Stimulated activated CD8-positive, alpha-beta memory T cell treated with anti-CD3 and anti-CD28 coated beads, Interleukin-2, amount 100 ng/mL, for 48 hours (primary cell): ENCODE measurements at regions not wholly inside any gene's neighbourhood (a gene's known extent, or its start where the extent isn't known, plus 50 kb on each side); places are given as distances from the start of the nearest gene placed in this dataset.
"Not testable (repeated sequence)": the region's sequence is repeated elsewhere in the genome, so short reads cannot be mapped to it uniquely, and the experiment has no call there.

Source experiments
- DNase-seq, 2 donors: peaks; one replicate each; pipeline ENCODE4 v3.0.0-alpha.2; 2020; ENCODE audit warnings: low read depth in 2 of 2

GRCh38 chr16:16448423-16448822 is 69.5 kb downstream of the NPIPA7 start:
- not testable (repeated sequence) for DNase-seq

GRCh38 chr16:16449712-16450237 is 70.8 kb downstream of the NPIPA7 start:
- not testable (repeated sequence) for DNase-seq

- DNase-seq: not testable (repeated sequence)
Observed at GRCh38 chr16:16451721-16452410, 72.9 kb downstream of the NPIPA7 start.

GRCh38 chr16:16458579-16458978 is 79.6 kb downstream of the NPIPA7 start:
- DNase-seq: not testable (repeated sequence)

- not testable (repeated sequence) for DNase-seq
Observed at GRCh38 chr16:16463792-16464191, 84.9 kb downstream of the NPIPA7 start.

- DNase-seq: not testable (repeated sequence)
Observed at GRCh38 chr16:16488919-16489318, 110.0 kb downstream of the NPIPA7 start.

GRCh38 chr16:16489466-16489865 is 110.5 kb downstream of the NPIPA7 start:
- DNase-seq: not testable (repeated sequence)

GRCh38 chr16:16494114-16494513 is 115.2 kb downstream of the NPIPA7 start:
- DNase-seq: not testable (repeated sequence)

- not testable (repeated sequence) for DNase-seq
Observed at GRCh38 chr16:16494998-16495397, 116.1 kb downstream of the NPIPA7 start.

- not testable (repeated sequence) for DNase-seq
Observed at GRCh38 chr16:16499875-16500274, 120.9 kb downstream of the NPIPA7 start.

GRCh38 chr16:16507041-16507440 is 128.1 kb downstream of the NPIPA7 start:
- not testable (repeated sequence) for DNase-seq

GRCh38 chr16:16508344-16508743 is 129.4 kb downstream of the NPIPA7 start:
- not testable (repeated sequence) for DNase-seq

GRCh38 chr16:16519395-16519794 is 140.5 kb downstream of the NPIPA7 start:
- DNase-seq: not testable (repeated sequence)

- not testable (repeated sequence) for DNase-seq
Observed at GRCh38 chr16:16521239-16522002, 142.5 kb downstream of the NPIPA7 start.

- not testable (repeated sequence) for DNase-seq
Observed at GRCh38 chr16:16526998-16527397, 148.1 kb downstream of the NPIPA7 start.

- not testable (repeated sequence) for DNase-seq
Observed at GRCh38 chr16:16530744-16531143, 151.8 kb downstream of the NPIPA7 start.

GRCh38 chr16:16535565-16535964 is 156.6 kb downstream of the NPIPA7 start:
- DNase-seq: not testable (repeated sequence)

GRCh38 chr16:16536151-16536550 is 157.2 kb downstream of the NPIPA7 start:
- DNase-seq: not testable (repeated sequence)

GRCh38 chr16:16549710-16550109 is 170.8 kb downstream of the NPIPA7 start:
- DNase-seq: not testable (repeated sequence)

- DNase-seq: not testable (repeated sequence)
Observed at GRCh38 chr16:16550824-16551223, 171.9 kb downstream of the NPIPA7 start.

- not testable (repeated sequence) for DNase-seq
Observed at GRCh38 chr16:16552819-16553340, 173.9 kb downstream of the NPIPA7 start.

GRCh38 chr16:16559179-16559740 is 180.3 kb downstream of the NPIPA7 start:
- not testable (repeated sequence) for DNase-seq
